ENCODE measurements at regions not wholly inside any gene's neighbourhood (a gene's known extent, or its start where the extent isn't known, plus 50 kb on each side); places are given as distances from the start of the nearest gene placed in this dataset.

- TF ChIP-seq, protein P1, sequence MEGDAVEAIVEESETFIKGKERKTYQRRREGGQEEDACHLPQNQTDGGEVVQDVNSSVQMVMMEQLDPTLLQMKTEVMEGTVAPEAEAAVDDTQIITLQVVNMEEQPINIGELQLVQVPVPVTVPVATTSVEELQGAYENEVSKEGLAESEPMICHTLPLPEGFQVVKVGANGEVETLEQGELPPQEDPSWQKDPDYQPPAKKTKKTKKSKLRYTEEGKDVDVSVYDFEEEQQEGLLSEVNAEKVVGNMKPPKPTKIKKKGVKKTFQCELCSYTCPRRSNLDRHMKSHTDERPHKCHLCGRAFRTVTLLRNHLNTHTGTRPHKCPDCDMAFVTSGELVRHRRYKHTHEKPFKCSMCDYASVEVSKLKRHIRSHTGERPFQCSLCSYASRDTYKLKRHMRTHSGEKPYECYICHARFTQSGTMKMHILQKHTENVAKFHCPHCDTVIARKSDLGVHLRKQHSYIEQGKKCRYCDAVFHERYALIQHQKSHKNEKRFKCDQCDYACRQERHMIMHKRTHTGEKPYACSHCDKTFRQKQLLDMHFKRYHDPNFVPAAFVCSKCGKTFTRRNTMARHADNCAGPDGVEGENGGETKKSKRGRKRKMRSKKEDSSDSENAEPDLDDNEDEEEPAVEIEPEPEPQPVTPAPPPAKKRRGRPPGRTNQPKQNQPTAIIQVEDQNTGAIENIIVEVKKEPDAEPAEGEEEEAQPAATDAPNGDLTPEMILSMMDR (IDR thresholded peaks at IDR 0.05) = no peak
- TF ChIP-seq EZH2 (IDR thresholded peaks at IDR 0.05; ENCODE audit: borderline replicate concordance, insufficient read depth, low read depth, low read length, poor library complexity, severe bottlenecking) = no peak
Measured at GRCh38 chr9:110029429-110029955, 178.5 kb downstream of the C9orf152 start.

Data from B cell (primary cell).